ENCODE measurements at regions not wholly inside any gene's neighbourhood (a gene's known extent, or its start where the extent isn't known, plus 50 kb on each side); places are given as distances from the start of the nearest gene placed in this dataset.

GRCh38 chr10:112880633-112881530 lies 69.2 kb upstream of the TCF7L2 start:
- FAIRE-seq, result no peak
- Histone ChIP-seq H3K4me1 (replicated peaks in 1 of 2; ENCODE audit: control insufficient read depth in 2 of 2, insufficient read depth in 2 of 2, low read length in 2 of 2) (no peaks in the 10 kb centered on the region), H3K9ac (ENCODE audit: insufficient read depth in 1 of 2, low read depth in 2 of 2, low read length in 2 of 2) (no peak overlapping the region), H3K27ac (ENCODE audit: extremely low read depth, low read depth, low read length) (no peak overlapping the region), H2AFZ (ENCODE audit: low read depth, low read length) (no peak overlapping the region), H3K9me1 (ENCODE audit: control insufficient read depth, insufficient read depth, low read length) (no peaks in the 10 kb centered on the region), H3K36me3 (ENCODE audit: control insufficient read depth, insufficient read depth, low read length) (no peaks in the 10 kb centered on the region), H3K79me2 (ENCODE audit: control insufficient read depth, insufficient read depth, low read length) (no peaks in the 10 kb centered on the region), H4K20me1 (replicated peaks; ENCODE audit: control insufficient read depth, insufficient read depth, low read length) (no peaks in the 10 kb centered on the region), H3K4me3 (no peak overlapping the region), H3K27me3 (ENCODE audit: control insufficient read depth in 2 of 2, insufficient read depth in 2 of 2, low read length in 2 of 2) (no peaks in the 10 kb centered on the region), H3K4me2 (ENCODE audit: insufficient read depth, low read length) (no peak overlapping the region), H3K9me3 (replicated peaks; ENCODE audit: control insufficient read depth, insufficient read depth, low read depth, low read length) (no peaks in the 10 kb centered on the region)
- BruUV-seq (replicated peaks), result no TSS peak
- ATAC-seq, result no peak
- TF ChIP-seq, protein P1, sequence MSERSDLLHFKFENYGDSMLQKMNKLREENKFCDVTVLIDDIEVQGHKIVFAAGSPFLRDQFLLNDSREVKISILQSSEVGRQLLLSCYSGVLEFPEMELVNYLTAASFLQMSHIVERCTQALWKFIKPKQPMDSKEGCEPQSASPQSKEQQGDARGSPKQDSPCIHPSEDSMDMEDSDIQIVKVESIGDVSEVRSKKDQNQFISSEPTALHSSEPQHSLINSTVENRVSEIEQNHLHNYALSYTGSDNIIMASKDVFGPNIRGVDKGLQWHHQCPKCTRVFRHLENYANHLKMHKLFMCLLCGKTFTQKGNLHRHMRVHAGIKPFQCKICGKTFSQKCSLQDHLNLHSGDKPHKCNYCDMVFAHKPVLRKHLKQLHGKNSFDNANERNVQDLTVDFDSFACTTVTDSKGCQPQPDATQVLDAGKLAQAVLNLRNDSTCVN (CRISPR knock-in tag; IDR thresholded peaks at IDR 0.05), result no peak
- TF ChIP-seq PHF8 (IDR thresholded peaks at IDR 0.05; ENCODE audit: borderline replicate concordance, low read length), result no peak
- no peak for TF ChIP-seq JUN (IDR thresholded peaks at IDR 0.05; ENCODE audit: borderline replicate concordance, low read depth, low read length)
- no peak for TF ChIP-seq JUN (CRISPR knock-in tag; IDR thresholded peaks at IDR 0.05; ENCODE audit: borderline replicate concordance)
- no peak for TF ChIP-seq NRF1 (conservative IDR thresholded peaks at IDR 0.05 in 1 of 2, IDR thresholded peaks at IDR 0.05 in 1 of 2)
- peak; percentile 43; the same call in 1 of the 2 replicates for TF ChIP-seq SOX6 (IDR thresholded peaks at IDR 0.05)
- POLR2A ChIA-PET, result no interaction called here
- CTCF ChIA-PET (ENCODE audit: low intra/inter-chr PET ratio), result no interaction called here
- no peak for DNase-seq (ENCODE audit: extremely low read depth in 1 of 4, low spot score in 3 of 4)
- intact Hi-C loops (cut with micrococcal nuclease) (no loop called here), in situ Hi-C loops (cut with MboI) (no loop called here)
- WGBS (ENCODE audit: insufficient coverage, low coverage, missing lambda C conversion rate), result 0% methylated on average over 5 of the region's 5 CpGs

All from K562 (cell line).